GM12878 (cell line): ENCODE measurements at regions not wholly inside any gene's neighbourhood (a gene's known extent, or its start where the extent isn't known, plus 50 kb on each side); places are given as distances from the start of the nearest gene placed in this dataset.

ENCODE experiments used
- ATAC-seq: fragments of 200-7000 bp; cut with Tn5 transposase; 3 replicates; pipeline ENCODE4 v1.9.1; 2020; ENCODE audit warnings: mild to moderate bottlenecking, moderate library complexity
- BruUV-seq: library from RNA; stranded (reverse); fragments of 400-500 nt; replicated peaks from 2 replicates; lab custom pipeline; 2021; lab: Mats Ljungman, UMichigan
- CTCF ChIA-PET: fragments of 300-600 bp; sonication (Branson Sonifier 250); formaldehyde crosslinking; extraction: SDS; loops from one replicate; lab custom pipeline; 2021; ENCODE audit warnings: inconsistent platforms; lab: Yijun Ruan, JAX
- POLR2A ChIA-PET: fragments of 350-600 bp; formaldehyde crosslinking; extraction: SDS; loops from one replicate; lab custom pipeline; 2021; ENCODE audit warnings: inconsistent platforms; lab: Charles Lee
- RAD21 ChIA-PET: fragments of 300-600 bp; sonication (Branson Sonifier 250); formaldehyde crosslinking; loops from one replicate; lab custom pipeline; 2023; ENCODE audit warnings: antibody characterized with exemption; ENCODE audit not compliant: unreplicated experiment; lab: Charles Lee
- SMC1A ChIA-PET: fragments of 300-600 bp; sonication (Branson Sonifier 250); formaldehyde crosslinking; loops from one replicate; lab custom pipeline; 2023; ENCODE audit not compliant: unreplicated experiment, uncharacterized antibody; lab: Charles Lee
- DNase-seq: peaks from one replicate; pipeline ENCODE4 v3.0.0-alpha.2; 2011; ENCODE audit warnings: low read depth, low spot score
- FAIRE-seq: peaks from 3 replicates; lab custom pipeline; 2011; peaks lifted over from hg19 to GRCh38; lab: Jason Lieb, UNC
- H2AFZ ChIP-seq: 2 replicates; pipeline ENCODE4 v1.6.0; 2011; ENCODE audit warnings: low read depth, low read length, control low read depth; ENCODE audit not compliant: control insufficient read depth
- H3K27ac ChIP-seq: 2 replicates; pipeline ENCODE4 v1.5.1; 2011; ENCODE audit warnings: control low read depth; ENCODE audit not compliant: control insufficient read depth, insufficient read depth
- H3K27me3 ChIP-seq, 2 experiments: replicated peaks in 1 of 2; 2 replicates each; pipeline versions ENCODE4 v1.6.0 to v1.6.1; 2011; ENCODE audit warnings: low read length in 1 of 2; ENCODE audit not compliant: control insufficient read depth in 2 of 2, insufficient read depth in 2 of 2
- H3K36me3 ChIP-seq, 2 experiments: 2 replicates each; pipeline ENCODE4 v1.5.1; 2011; ENCODE audit warnings: low read length in 1 of 2; ENCODE audit not compliant: control insufficient read depth in 2 of 2, insufficient read depth in 2 of 2
- H3K4me1 ChIP-seq: 2 replicates; pipeline ENCODE4 v1.6.1; 2011; ENCODE audit warnings: mild to moderate bottlenecking, low read length, moderate library complexity, mixed read lengths; ENCODE audit not compliant: control insufficient read depth, insufficient read depth
- H3K4me2 ChIP-seq: 2 replicates; pipeline ENCODE4 v1.6.0; 2011; ENCODE audit warnings: control low read depth; ENCODE audit not compliant: control insufficient read depth, insufficient read depth
- H3K4me3 ChIP-seq: fragments of 200-600 bp; sonication (generic); 2 replicates; pipeline ENCODE4 v1.5.1; 2016
- H3K79me2 ChIP-seq: 2 replicates; pipeline ENCODE4 v1.6.0; 2011; ENCODE audit warnings: low read length; ENCODE audit not compliant: control insufficient read depth, insufficient read depth
- H3K9ac ChIP-seq: 2 replicates; pipeline ENCODE4 v1.8.0; 2011; ENCODE audit warnings: low read length, control low read depth, mixed read lengths; ENCODE audit not compliant: control insufficient read depth, insufficient read depth
- H3K9me3 ChIP-seq: replicated peaks from 3 replicates; pipeline ENCODE4 v1.5.1; 2011; ENCODE audit warnings: mild to moderate bottlenecking, low read length; ENCODE audit not compliant: control insufficient read depth, insufficient read depth
- H4K20me1 ChIP-seq: 2 replicates; pipeline ENCODE4 v1.6.0; 2011; ENCODE audit not compliant: control insufficient read depth, insufficient read depth
- ASH2L ChIP-seq: fragments of 300-600, 200-600 bp; sonication (generic); IDR thresholded peaks from 2 replicates; pipeline ENCODE4 v1.6.1; 2017; ENCODE audit warnings: low read depth, mild to moderate bottlenecking, borderline replicate concordance
- KAT2A ChIP-seq: conservative IDR thresholded peaks from 2 replicates; pipeline ENCODE4 v1.6.1; 2011; ENCODE audit warnings: low read depth, low read length; ENCODE audit not compliant: control insufficient read depth
- LARP7 ChIP-seq: fragments of 450-650 bp; IDR thresholded peaks from 2 replicates; pipeline ENCODE4 v1.6.1; 2017; ENCODE audit warnings: mild to moderate bottlenecking
- MEF2B ChIP-seq: fragments of 450-650 bp; IDR thresholded peaks from 2 replicates; pipeline ENCODE4 v1.6.1; 2018; ENCODE audit warnings: mild to moderate bottlenecking, moderate library complexity; ENCODE audit not compliant: partially characterized antibody, poor library complexity, severe bottlenecking
- MYC ChIP-seq: IDR thresholded peaks from 2 replicates; pipeline ENCODE4 v1.6.1; 2011; ENCODE audit warnings: mild to moderate bottlenecking, low read length, moderate library complexity, inconsistent platforms; ENCODE audit not compliant: insufficient read depth, insufficient replicate concordance, insufficient read length, severe bottlenecking
- NFYA ChIP-seq: IDR thresholded peaks from 2 replicates; pipeline ENCODE4 v1.6.1; 2011; ENCODE audit warnings: low read depth, mild to moderate bottlenecking, low read length, improper control_type of control experiment, borderline replicate concordance
- NFYB ChIP-seq: IDR thresholded peaks from 2 replicates; pipeline ENCODE4 v1.6.1; 2011; ENCODE audit warnings: low read depth, mild to moderate bottlenecking, low read length, improper control_type of control experiment, moderate library complexity; ENCODE audit not compliant: insufficient read depth
- POLR2A ChIP-seq: IDR thresholded peaks from 2 replicates; pipeline ENCODE4 v1.6.1; 2011; ENCODE audit warnings: low read depth, mild to moderate bottlenecking, low read length
- RUNX3 ChIP-seq: IDR thresholded peaks from 2 replicates; pipeline ENCODE4 v1.6.1; 2012; ENCODE audit warnings: low read length, inconsistent platforms
- WGBS: methylation state at CpG from one replicate; pipeline ENCODE4 v1.1.6; 2016; ENCODE audit warnings: low lambda C conversion rate; ENCODE audit not compliant: insufficient replicate concordance, insufficient coverage; ENCODE audit errors: missing lambda C conversion rate; 5-methylcytosine and 5-hydroxymethylcytosine counted together
- in situ Hi-C: fragments of 300-500 bp; cut with MboI; formaldehyde crosslinking; loops from 9 replicates; pipeline ENCODE4 v1.14.3; 2018; ENCODE audit warnings: mixed read lengths
- intact Hi-C: fragments of 100-400 bp; cut with micrococcal nuclease; formaldehyde crosslinking; loops from one replicate; pipeline ENCODE4 v1.14.2; 2022; ENCODE audit not compliant: unreplicated experiment
- TF ChIP-seq, protein P1 (sequence below): IDR thresholded peaks from 2 replicates; pipeline ENCODE4 v1.6.1; 2012; ENCODE audit warnings: low read depth, low read length, improper control_type of control experiment
- TF ChIP-seq, protein P2 (sequence below): IDR thresholded peaks from 2 replicates; pipeline ENCODE4 v1.6.1; 2011; ENCODE audit warnings: mild to moderate bottlenecking, low read depth, low read length, moderate library complexity; ENCODE audit not compliant: insufficient replicate concordance
- TF ChIP-seq, protein P3 (sequence below): fragments of 450-650 bp; IDR thresholded peaks from 2 replicates; pipeline ENCODE4 v1.6.1; 2017; ENCODE audit warnings: mild to moderate bottlenecking

DNA sequence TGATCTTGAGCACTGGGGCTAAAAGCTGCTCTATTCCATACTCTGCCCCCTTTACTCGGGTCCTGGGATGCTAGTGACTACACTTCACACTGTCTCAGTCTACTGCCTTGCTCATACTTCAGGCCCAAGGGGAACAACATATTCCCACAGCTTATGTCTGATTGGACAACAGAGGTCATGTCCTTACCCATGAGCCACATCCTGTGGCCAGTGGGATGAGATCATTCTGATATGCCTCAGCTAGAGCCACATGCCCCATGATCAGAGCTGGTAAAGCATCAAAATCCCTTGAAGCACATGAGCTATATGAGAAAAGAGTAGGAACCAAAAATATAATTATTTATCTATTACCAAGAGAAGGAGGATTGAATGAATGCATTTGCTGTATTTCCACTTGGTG, 290.1 kb upstream of the TSHZ3 start:
- TF ChIP-seq KAT2A (no peak), NFYB (no peak), RUNX3 (no peak), MYC (no peak), NFYA (no peak), MEF2B (no peak), POLR2A (no peak), LARP7 (no peak), ASH2L (no peak)
- TF ChIP-seq, protein P1, sequence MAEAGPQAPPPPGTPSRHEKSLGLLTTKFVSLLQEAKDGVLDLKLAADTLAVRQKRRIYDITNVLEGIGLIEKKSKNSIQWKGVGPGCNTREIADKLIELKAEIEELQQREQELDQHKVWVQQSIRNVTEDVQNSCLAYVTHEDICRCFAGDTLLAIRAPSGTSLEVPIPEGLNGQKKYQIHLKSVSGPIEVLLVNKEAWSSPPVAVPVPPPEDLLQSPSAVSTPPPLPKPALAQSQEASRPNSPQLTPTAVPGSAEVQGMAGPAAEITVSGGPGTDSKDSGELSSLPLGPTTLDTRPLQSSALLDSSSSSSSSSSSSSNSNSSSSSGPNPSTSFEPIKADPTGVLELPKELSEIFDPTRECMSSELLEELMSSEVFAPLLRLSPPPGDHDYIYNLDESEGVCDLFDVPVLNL, result no peak
- TF ChIP-seq, protein P2, sequence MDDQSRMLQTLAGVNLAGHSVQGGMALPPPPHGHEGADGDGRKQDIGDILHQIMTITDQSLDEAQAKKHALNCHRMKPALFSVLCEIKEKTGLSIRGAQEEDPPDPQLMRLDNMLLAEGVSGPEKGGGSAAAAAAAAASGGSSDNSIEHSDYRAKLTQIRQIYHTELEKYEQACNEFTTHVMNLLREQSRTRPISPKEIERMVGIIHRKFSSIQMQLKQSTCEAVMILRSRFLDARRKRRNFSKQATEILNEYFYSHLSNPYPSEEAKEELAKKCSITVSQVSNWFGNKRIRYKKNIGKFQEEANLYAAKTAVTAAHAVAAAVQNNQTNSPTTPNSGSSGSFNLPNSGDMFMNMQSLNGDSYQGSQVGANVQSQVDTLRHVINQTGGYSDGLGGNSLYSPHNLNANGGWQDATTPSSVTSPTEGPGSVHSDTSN, result no peak
- TF ChIP-seq, protein P3, sequence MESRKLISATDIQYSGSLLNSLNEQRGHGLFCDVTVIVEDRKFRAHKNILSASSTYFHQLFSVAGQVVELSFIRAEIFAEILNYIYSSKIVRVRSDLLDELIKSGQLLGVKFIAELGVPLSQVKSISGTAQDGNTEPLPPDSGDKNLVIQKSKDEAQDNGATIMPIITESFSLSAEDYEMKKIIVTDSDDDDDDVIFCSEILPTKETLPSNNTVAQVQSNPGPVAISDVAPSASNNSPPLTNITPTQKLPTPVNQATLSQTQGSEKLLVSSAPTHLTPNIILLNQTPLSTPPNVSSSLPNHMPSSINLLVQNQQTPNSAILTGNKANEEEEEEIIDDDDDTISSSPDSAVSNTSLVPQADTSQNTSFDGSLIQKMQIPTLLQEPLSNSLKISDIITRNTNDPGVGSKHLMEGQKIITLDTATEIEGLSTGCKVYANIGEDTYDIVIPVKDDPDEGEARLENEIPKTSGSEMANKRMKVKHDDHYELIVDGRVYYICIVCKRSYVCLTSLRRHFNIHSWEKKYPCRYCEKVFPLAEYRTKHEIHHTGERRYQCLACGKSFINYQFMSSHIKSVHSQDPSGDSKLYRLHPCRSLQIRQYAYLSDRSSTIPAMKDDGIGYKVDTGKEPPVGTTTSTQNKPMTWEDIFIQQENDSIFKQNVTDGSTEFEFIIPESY, result no peak
- TF ChIP-seq, all 136 proteins: peak for 0
- no peak overlapping the region for H2AFZ ChIP-seq
- no peaks in the 10 kb centered on the region for H3K36me3 ChIP-seq
- H3K4me3 ChIP-seq, result no peak overlapping the region
- H3K27me3 ChIP-seq, result no peaks in the 10 kb centered on the region
- H3K79me2 ChIP-seq, result no peaks in the 10 kb centered on the region
- ChIA-PET SMC1A (no interaction called here), POLR2A (no interaction called here), RAD21 (no interaction called here), CTCF (no interaction called here)
- H3K4me1 ChIP-seq, result no peaks in the 10 kb centered on the region
- 0% methylated on average over 1 of the region's 1 CpG for WGBS
- H3K4me2 ChIP-seq, result no peak overlapping the region
- ATAC-seq, result no peak
- no peak overlapping the region for H3K27ac ChIP-seq
- no peaks in the 10 kb centered on the region for H3K9me3 ChIP-seq
- no peak for DNase-seq
- intact Hi-C loops (no loop called here), in situ Hi-C loops (no loop called here)
- no peak overlapping the region for H3K9ac ChIP-seq
- BruUV-seq, result no TSS peak
- no peak for FAIRE-seq
- H4K20me1 ChIP-seq, result no peaks in the 10 kb centered on the region
